GM19452 (cell line): ENCODE measurements at regions not wholly inside any gene's neighbourhood (a gene's known extent, or its start where the extent isn't known, plus 50 kb on each side); places are given as distances from the start of the nearest gene placed in this dataset.
"Not testable (repeated sequence)": the region's sequence is repeated elsewhere in the genome, so short reads cannot be mapped to it uniquely, and the experiment has no call there.

Experiments
- ATAC-seq: cut with Tn5 transposase; IDR thresholded peaks from one replicate; pipeline ENCODE4 v1.9.1; 2021; ENCODE audit not compliant: unreplicated experiment

- ATAC-seq: no peak
Observed at GRCh38 chr2:182594286-182594685, 121.8 kb upstream of the DNAJC10 start.

GRCh38 chr2:182595650-182596049 lies 120.4 kb upstream of the DNAJC10 start:
- no peak for ATAC-seq

- ATAC-seq: no peak
Observed at GRCh38 chr2:182597570-182598295, 118.3 kb upstream of the DNAJC10 start.

GRCh38 chr2:182598626-182599025 lies 117.4 kb upstream of the DNAJC10 start:
- ATAC-seq: no peak

- ATAC-seq: no peak
Observed at GRCh38 chr2:182605166-182605565, 110.9 kb upstream of the DNAJC10 start.

GRCh38 chr2:182606728-182607681 lies 109.1 kb upstream of the DNAJC10 start:
- ATAC-seq: peak; percentile 63

GRCh38 chr2:182608181-182608845 lies 107.7 kb upstream of the DNAJC10 start:
- ATAC-seq: no peak

GRCh38 chr2:182609005-182609404 lies 107.1 kb upstream of the DNAJC10 start:
- ATAC-seq: not testable (repeated sequence)

- no peak for ATAC-seq
Observed at GRCh38 chr2:182610231-182610630, 105.8 kb upstream of the DNAJC10 start.

GRCh38 chr2:182611009-182611408 lies 105.0 kb upstream of the DNAJC10 start:
- ATAC-seq: no peak

GRCh38 chr2:182615036-182615435 lies 101.0 kb upstream of the DNAJC10 start:
- ATAC-seq: no peak

- no peak for ATAC-seq
Observed at GRCh38 chr2:182616471-182617393, 99.3 kb upstream of the DNAJC10 start.

- ATAC-seq: no peak
Observed at GRCh38 chr2:182618672-182619079, 97.4 kb upstream of the DNAJC10 start.

GRCh38 chr2:182619276-182619675 lies 96.8 kb upstream of the DNAJC10 start:
- ATAC-seq: no peak

GRCh38 chr2:182621191-182621590 lies 94.9 kb upstream of the DNAJC10 start:
- ATAC-seq: no peak

GRCh38 chr2:182621810-182622209 lies 94.2 kb upstream of the DNAJC10 start:
- ATAC-seq: no peak

- no peak for ATAC-seq
Observed at GRCh38 chr2:182622231-182622630, 93.8 kb upstream of the DNAJC10 start.

- no peak for ATAC-seq
Observed at GRCh38 chr2:182625814-182626213, 90.2 kb upstream of the DNAJC10 start.

GRCh38 chr2:182628916-182629315 lies 87.1 kb upstream of the DNAJC10 start:
- ATAC-seq: no peak

- ATAC-seq: no peak
Observed at GRCh38 chr2:182630207-182630606, 85.8 kb upstream of the DNAJC10 start.
